ENCODE measurements at regions not wholly inside any gene's neighbourhood (a gene's known extent, or its start where the extent isn't known, plus 50 kb on each side); places are given as distances from the start of the nearest gene placed in this dataset.

GRCh38 chr10:129165076-129165720, 301.8 kb upstream of the MGMT start:
- TF ChIP-seq EZH2phosphoT487 (IDR thresholded peaks at IDR 0.05; ENCODE audit: borderline replicate concordance, low read length), result no peak
- no peak for TF ChIP-seq CTCF (IDR thresholded peaks at IDR 0.05; ENCODE audit: low read depth, low read length, poor library complexity, severe bottlenecking)
- no peak overlapping the region for H3K27ac ChIP-seq (ENCODE audit: low read depth, low read length)

GRCh38 chr10:129165770-129166169, 301.3 kb upstream of the MGMT start:
- no peak overlapping the region for H3K4me2 ChIP-seq (ENCODE audit: low read length)
- H3K27ac ChIP-seq (ENCODE audit: low read depth, low read length), result no peak overlapping the region
- H3K9me3 ChIP-seq (ENCODE audit: control insufficient read depth, insufficient read depth, low read length), result no peaks in the 10 kb centered on the region
- H3K4me1 ChIP-seq (ENCODE audit: control insufficient read depth, low read length), result no peaks in the 10 kb centered on the region
- H3K79me2 ChIP-seq (ENCODE audit: control insufficient read depth, low read length), result no peaks in the 10 kb centered on the region
- H3K36me3 ChIP-seq (ENCODE audit: control insufficient read depth, low read length), result no peaks in the 10 kb centered on the region
- no peaks in the 10 kb centered on the region for H4K20me1 ChIP-seq (ENCODE audit: control insufficient read depth, insufficient read depth, low read depth, low read length)
- no peaks in the 10 kb centered on the region for H3K27me3 ChIP-seq (ENCODE audit: control insufficient read depth, low read length)
- H3F3A ChIP-seq (ENCODE audit: control insufficient read depth, insufficient read depth), result no peaks in the 10 kb centered on the region
- H3K4me3 ChIP-seq (ENCODE audit: low read length), result no peak overlapping the region
- no peak for TF ChIP-seq EZH2phosphoT487 (IDR thresholded peaks at IDR 0.05; ENCODE audit: borderline replicate concordance, low read length)
- TF ChIP-seq CTCF (IDR thresholded peaks at IDR 0.05; ENCODE audit: low read depth, low read length, poor library complexity, severe bottlenecking), result no peak
- H3K9me2 ChIP-seq (replicated peaks; ENCODE audit: control insufficient read depth, low read length), result no peaks in the 10 kb centered on the region

More at GRCh38 chr10:129165076-129165720, 301.8 kb upstream of the MGMT start:
- no peaks in the 10 kb centered on the region for H3K36me3 ChIP-seq (ENCODE audit: control insufficient read depth, low read length)
- H3F3A ChIP-seq (ENCODE audit: control insufficient read depth, insufficient read depth), result no peaks in the 10 kb centered on the region
- H3K4me1 ChIP-seq (ENCODE audit: control insufficient read depth, low read length), result no peaks in the 10 kb centered on the region
- H3K4me3 ChIP-seq (ENCODE audit: low read length), result no peak overlapping the region
- H3K27me3 ChIP-seq (ENCODE audit: control insufficient read depth, low read length), result no peaks in the 10 kb centered on the region
- no peak overlapping the region for H3K4me2 ChIP-seq (ENCODE audit: low read length)
- no peaks in the 10 kb centered on the region for H4K20me1 ChIP-seq (ENCODE audit: control insufficient read depth, insufficient read depth, low read depth, low read length)
- no peaks in the 10 kb centered on the region for H3K9me3 ChIP-seq (ENCODE audit: control insufficient read depth, insufficient read depth, low read length)
- H3K79me2 ChIP-seq (ENCODE audit: control insufficient read depth, low read length), result no peaks in the 10 kb centered on the region
- no peaks in the 10 kb centered on the region for H3K9me2 ChIP-seq (replicated peaks; ENCODE audit: control insufficient read depth, low read length)

- H3K9me2 ChIP-seq (replicated peaks; ENCODE audit: control insufficient read depth, low read length), result no peaks in the 10 kb centered on the region
- H3K9me3 ChIP-seq (ENCODE audit: control insufficient read depth, insufficient read depth, low read length), result no peaks in the 10 kb centered on the region
- H3K79me2 ChIP-seq (ENCODE audit: control insufficient read depth, low read length), result no peaks in the 10 kb centered on the region
- H4K20me1 ChIP-seq (ENCODE audit: control insufficient read depth, insufficient read depth, low read depth, low read length), result no peaks in the 10 kb centered on the region
- no peaks in the 10 kb centered on the region for H3K4me1 ChIP-seq (ENCODE audit: control insufficient read depth, low read length)
- no peaks in the 10 kb centered on the region for H3K36me3 ChIP-seq (ENCODE audit: control insufficient read depth, low read length)
- no peak overlapping the region for H3K4me2 ChIP-seq (ENCODE audit: low read length)
- no peaks in the 10 kb centered on the region for H3F3A ChIP-seq (ENCODE audit: control insufficient read depth, insufficient read depth)
- no peak for TF ChIP-seq CTCF (IDR thresholded peaks at IDR 0.05; ENCODE audit: low read depth, low read length, poor library complexity, severe bottlenecking)
- TF ChIP-seq EZH2phosphoT487 (IDR thresholded peaks at IDR 0.05; ENCODE audit: borderline replicate concordance, low read length), result no peak
- no peak overlapping the region for H3K4me3 ChIP-seq (ENCODE audit: low read length)
- no peaks in the 10 kb centered on the region for H3K27me3 ChIP-seq (ENCODE audit: control insufficient read depth, low read length)
- no peak overlapping the region for H3K27ac ChIP-seq (ENCODE audit: low read depth, low read length)
These were observed 298.4 kb upstream of the MGMT start for GRCh38 chr10:129168660-129169059.

Measured in DOHH2 (cell line).